Epidermal melanocyte (primary cell): ENCODE measurements at regions not wholly inside any gene's neighbourhood (a gene's known extent, or its start where the extent isn't known, plus 50 kb on each side); places are given as distances from the start of the nearest gene placed in this dataset.
"Not testable (repeated sequence)": the region's sequence is repeated elsewhere in the genome, so short reads cannot be mapped to it uniquely, and the experiment has no call there.

Source experiments
- DNase-seq: peaks from one replicate; pipeline ENCODE4 v3.0.0; 2011; ENCODE audit warnings: low spot score; ENCODE audit not compliant: insufficient read length

- DNase-seq = no peak
Observed at GRCh38 chr11:28919194-28919593, 811.0 kb downstream of the METTL15 start.

GRCh38 chr11:28913883-28914282 lies 805.7 kb downstream of the METTL15 start:
- DNase-seq = no peak

GRCh38 chr11:28911829-28912228 lies 803.6 kb downstream of the METTL15 start:
- no peak for DNase-seq

GRCh38 chr11:28910926-28911325 lies 802.7 kb downstream of the METTL15 start:
- no peak for DNase-seq

- no peak for DNase-seq
Observed at GRCh38 chr11:28903716-28904115, 795.5 kb downstream of the METTL15 start.

GRCh38 chr11:28900427-28900826 lies 792.2 kb downstream of the METTL15 start:
- DNase-seq = no peak

GRCh38 chr11:28899706-28900105 lies 791.5 kb downstream of the METTL15 start:
- DNase-seq = no peak

GRCh38 chr11:28890601-28891040 lies 782.4 kb downstream of the METTL15 start:
- not testable (repeated sequence) for DNase-seq

GRCh38 chr11:28887681-28888080 lies 779.5 kb downstream of the METTL15 start:
- DNase-seq = no peak

- no peak for DNase-seq
Observed at GRCh38 chr11:28879869-28880268, 771.7 kb downstream of the METTL15 start.

- DNase-seq = no peak
Observed at GRCh38 chr11:28878025-28878424, 769.8 kb downstream of the METTL15 start.

- DNase-seq = no peak
Observed at GRCh38 chr11:28877340-28877739, 769.2 kb downstream of the METTL15 start.

- DNase-seq = no peak
Observed at GRCh38 chr11:28874706-28875105, 766.5 kb downstream of the METTL15 start.

GRCh38 chr11:28871090-28871489 lies 762.9 kb downstream of the METTL15 start:
- DNase-seq = no peak

GRCh38 chr11:28863422-28863821 lies 755.2 kb downstream of the METTL15 start:
- DNase-seq = no peak

GRCh38 chr11:28860893-28861292 lies 752.7 kb downstream of the METTL15 start:
- no peak for DNase-seq

GRCh38 chr11:28858076-28858475 lies 749.9 kb downstream of the METTL15 start:
- DNase-seq = no peak

- DNase-seq = no peak
Observed at GRCh38 chr11:28849053-28849452, 740.9 kb downstream of the METTL15 start.

- no peak for DNase-seq
Observed at GRCh38 chr11:28842716-28843115, 734.5 kb downstream of the METTL15 start.

GRCh38 chr11:28838741-28839140 lies 730.6 kb downstream of the METTL15 start:
- DNase-seq = no peak

- no peak for DNase-seq
Observed at GRCh38 chr11:28837599-28837998, 729.4 kb downstream of the METTL15 start.

- peak; percentile 30 for DNase-seq
Observed at GRCh38 chr11:28836285-28837081, 728.3 kb downstream of the METTL15 start.

GRCh38 chr11:28835790-28836189 lies 727.6 kb downstream of the METTL15 start:
- DNase-seq = no peak
